Effector memory CD8-positive, alpha-beta T cell (primary cell): ENCODE measurements at regions not wholly inside any gene's neighbourhood (a gene's known extent, or its start where the extent isn't known, plus 50 kb on each side); places are given as distances from the start of the nearest gene placed in this dataset.

Source experiments
- ATAC-seq: fragments of 150-1000 bp; cut with Tn5 transposase; replicated peaks from 2 replicates; pipeline ENCODE4 v1.10.0; 2021; ENCODE audit warnings: mild to moderate bottlenecking, moderate library complexity
- DNase-seq, 3 experiments: peaks; one replicate each; pipeline ENCODE4 v3.0.0; 2021
- H3K27ac Mint-ChIP-seq, 2 donors: one replicate each; pipeline ENCODE4 v1.8.0; 2022; ENCODE audit warnings: mild to moderate bottlenecking in 2 of 2, mixed read lengths in 2 of 2, moderate library complexity in 2 of 2
- H3K27me3 Mint-ChIP-seq, 2 donors: one replicate each; pipeline ENCODE4 v1.8.0; 2022; ENCODE audit warnings: mixed read lengths in 2 of 2
- H3K36me3 Mint-ChIP-seq: one replicate; pipeline ENCODE4 v1.8.0; 2022; ENCODE audit warnings: mild to moderate bottlenecking, moderate library complexity, mixed read lengths; ENCODE audit not compliant: insufficient read depth
- H3K4me1 Mint-ChIP-seq, 2 donors: one replicate each; pipeline ENCODE4 v1.8.0; 2022; ENCODE audit warnings: low read depth in 2 of 2, mixed read lengths in 2 of 2
- H3K4me3 Mint-ChIP-seq, 2 donors: one replicate each; pipeline ENCODE4 v1.8.0; 2022; ENCODE audit warnings: mild to moderate bottlenecking in 2 of 2, mixed read lengths in 2 of 2, moderate library complexity in 2 of 2
- H3K9me3 Mint-ChIP-seq, 2 donors: one replicate each; pipeline ENCODE4 v1.8.0; 2022; ENCODE audit warnings: mixed read lengths in 2 of 2

GRCh38 chr2:850429-850828, 100.2 kb upstream of the SNTG2 start:
- DNase-seq (no peak), ATAC-seq (no peak)
- peaks cover 5 to 16% of the 10 kb centered on the region in 2 donors for H3K9me3 Mint-ChIP-seq
- peaks cover 7 to 11% of the 10 kb centered on the region in 2 donors for H3K4me1 Mint-ChIP-seq
- H3K4me3 Mint-ChIP-seq: no peak overlapping the region
- H3K27me3 Mint-ChIP-seq: peaks cover 0 to 18% of the 10 kb centered on the region in 2 donors
- no peak overlapping the region for H3K27ac Mint-ChIP-seq
- H3K36me3 Mint-ChIP-seq: no peaks in the 10 kb centered on the region

GRCh38 chr2:848099-848498, 102.5 kb upstream of the SNTG2 start:
- no peaks in the 10 kb centered on the region for H3K9me3 Mint-ChIP-seq
- no peak overlapping the region for H3K4me3 Mint-ChIP-seq
- no peaks in the 10 kb centered on the region for H3K4me1 Mint-ChIP-seq
- no peak for ATAC-seq
- DNase-seq: no peak
- no peaks in the 10 kb centered on the region for H3K36me3 Mint-ChIP-seq
- peaks cover 8 to 35% of the 10 kb centered on the region in 2 donors for H3K27me3 Mint-ChIP-seq
- no peak overlapping the region for H3K27ac Mint-ChIP-seq

GRCh38 chr2:847669-848068, 103.0 kb upstream of the SNTG2 start:
- no peak overlapping the region for H3K27ac Mint-ChIP-seq

GRCh38 chr2:844715-845114, 105.9 kb upstream of the SNTG2 start:
- no peaks in the 10 kb centered on the region for H3K36me3 Mint-ChIP-seq
- no peak overlapping the region for H3K27ac Mint-ChIP-seq
- no peak overlapping the region for H3K4me3 Mint-ChIP-seq
- H3K27me3 Mint-ChIP-seq: peaks cover 14 to 33% of the 10 kb centered on the region in 2 donors
- no peaks in the 10 kb centered on the region for H3K4me1 Mint-ChIP-seq
- ATAC-seq (no peak), DNase-seq (no peak)
- no peaks in the 10 kb centered on the region for H3K9me3 Mint-ChIP-seq

More at GRCh38 chr2:847669-848068, 103.0 kb upstream of the SNTG2 start:
- Mint-ChIP-seq H3K36me3 (no peaks in the 10 kb centered on the region), H3K27me3 (peaks cover 8 to 35% of the 10 kb centered on the region in 2 donors), H3K9me3 (no peaks in the 10 kb centered on the region), H3K4me3 (no peak overlapping the region), H3K4me1 (no peaks in the 10 kb centered on the region)
- ATAC-seq (no peak), DNase-seq (no peak)

DNA sequence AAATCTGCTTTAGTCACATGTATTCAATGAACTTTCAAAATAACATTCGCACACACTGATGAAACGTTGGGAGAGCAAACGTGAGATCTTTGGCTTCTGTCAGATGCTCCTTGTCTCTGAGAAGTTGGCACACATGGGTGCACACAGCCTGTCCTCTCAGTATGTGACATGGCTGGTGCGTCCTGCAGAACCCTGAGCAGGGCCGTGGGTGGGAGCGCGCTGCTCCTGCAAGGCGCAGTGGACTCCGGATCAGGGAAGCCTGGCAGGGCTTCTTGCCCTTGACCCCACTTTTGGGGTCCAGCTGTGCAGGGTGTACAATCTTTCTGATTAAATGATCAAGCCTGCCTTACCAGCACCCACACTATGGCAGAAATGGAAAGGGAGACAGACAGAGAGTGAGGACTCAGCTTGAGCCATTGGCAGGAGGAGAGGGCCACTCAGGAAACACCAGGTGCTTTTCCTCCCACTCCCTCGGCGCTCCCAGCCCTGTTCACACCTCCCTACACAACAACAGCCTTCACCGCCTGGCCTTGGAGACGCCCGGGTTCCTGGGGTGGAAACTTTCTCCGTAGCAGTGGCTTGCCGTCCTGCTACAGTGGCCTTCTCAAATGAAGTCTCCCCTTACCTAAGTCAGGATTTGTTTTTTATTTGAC, 108.4 kb upstream of the SNTG2 start:
- ATAC-seq (no peak), DNase-seq (no peak)
- Mint-ChIP-seq H3K36me3 (no peaks in the 10 kb centered on the region), H3K27me3 (peaks cover 36 to 55% of the 10 kb centered on the region in 2 donors), H3K4me3 (no peak overlapping the region), H3K4me1 (no peaks in the 10 kb centered on the region), H3K9me3 (no peaks in the 10 kb centered on the region), H3K27ac (no peak overlapping the region)

- Mint-ChIP-seq H3K27me3 (peaks cover 36 to 55% of the 10 kb centered on the region in 2 donors), H3K4me3 (no peak overlapping the region), H3K9me3 (no peaks in the 10 kb centered on the region)
Measured at GRCh38 chr2:841036-841435, 109.6 kb upstream of the SNTG2 start.

DNA sequence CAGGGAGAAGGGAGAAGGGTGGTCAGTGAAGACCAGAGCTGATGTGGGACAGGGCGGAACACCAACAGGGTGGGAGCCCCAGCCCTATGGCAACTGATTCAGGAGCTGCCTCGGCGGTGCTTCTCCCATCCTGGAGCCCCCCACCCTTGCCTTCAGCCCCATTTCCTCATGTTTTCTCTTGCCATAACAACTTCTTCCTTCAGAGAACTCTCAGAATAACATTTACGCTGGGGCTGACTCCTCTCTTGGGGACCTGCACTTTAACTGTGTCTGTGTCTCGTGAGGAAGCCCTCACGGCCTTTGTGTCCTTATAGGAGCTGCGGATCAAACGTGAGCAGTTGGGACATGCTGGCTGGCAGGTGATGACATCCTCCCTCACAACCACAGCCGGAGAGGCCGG, 116.4 kb upstream of the SNTG2 start:
- Mint-ChIP-seq H3K27ac (no peak overlapping the region), H3K4me3 (no peak overlapping the region), H3K36me3 (no peaks in the 10 kb centered on the region), H3K9me3 (no peaks in the 10 kb centered on the region), H3K4me1 (no peaks in the 10 kb centered on the region), H3K27me3 (peaks cover 44 to 57% of the 10 kb centered on the region in 2 donors)
- DNase-seq: no peak
- ATAC-seq: no peak

More at GRCh38 chr2:841036-841435, 109.6 kb upstream of the SNTG2 start:
- Mint-ChIP-seq H3K4me1 (no peaks in the 10 kb centered on the region), H3K27ac (no peak overlapping the region), H3K36me3 (no peaks in the 10 kb centered on the region)
- no peak for ATAC-seq
- no peak for DNase-seq

DNA sequence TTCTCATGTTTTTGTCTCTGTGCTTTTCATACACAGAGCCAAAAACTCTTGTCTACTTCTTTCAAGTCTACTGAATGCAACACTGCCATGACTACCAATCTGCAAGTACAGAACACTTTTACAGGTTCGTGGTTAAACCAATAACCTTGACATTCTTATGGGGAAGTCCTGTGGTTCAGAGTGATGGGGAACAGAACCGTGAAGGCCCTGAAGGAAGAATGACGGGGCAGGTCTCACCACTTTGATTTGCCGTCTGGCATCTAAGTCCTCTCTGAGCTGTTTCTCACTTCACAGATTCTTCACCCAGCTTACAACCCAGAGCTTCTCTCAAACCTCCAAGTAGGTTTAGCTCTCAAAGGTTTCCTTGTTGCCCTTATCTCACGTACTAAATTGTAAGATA, 117.5 kb upstream of the SNTG2 start:
- H3K9me3 Mint-ChIP-seq: no peaks in the 10 kb centered on the region
- ATAC-seq: no peak
- H3K4me1 Mint-ChIP-seq: no peaks in the 10 kb centered on the region
- H3K27me3 Mint-ChIP-seq: peaks cover 35 to 56% of the 10 kb centered on the region in 2 donors
- H3K36me3 Mint-ChIP-seq: no peaks in the 10 kb centered on the region
- DNase-seq: no peak
- no peak overlapping the region for H3K27ac Mint-ChIP-seq
- H3K4me3 Mint-ChIP-seq: no peak overlapping the region

- H3K4me3 Mint-ChIP-seq: no peak overlapping the region
- H3K27me3 Mint-ChIP-seq: peaks cover 29 to 51% of the 10 kb centered on the region in 2 donors
- ATAC-seq: no peak
Measured at GRCh38 chr2:832635-833034, 118.0 kb upstream of the SNTG2 start.

DNA sequence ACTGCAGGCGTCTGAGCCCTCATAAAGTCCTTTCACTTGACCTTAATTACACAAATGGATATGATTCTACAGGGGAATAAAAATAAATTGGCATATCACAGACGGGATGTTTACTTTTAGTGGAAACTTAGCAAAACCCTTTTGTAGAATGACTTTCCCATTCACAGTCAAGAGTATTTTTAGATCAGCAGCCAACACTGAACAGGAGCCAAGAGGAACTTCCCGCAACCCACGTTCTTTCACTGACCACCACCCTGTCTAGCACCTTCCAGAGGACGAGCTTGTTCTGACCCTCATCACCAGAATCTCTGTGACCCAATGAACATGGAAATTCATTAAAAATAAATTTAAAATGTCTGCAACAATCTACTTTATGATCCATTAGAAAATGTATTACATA, 119.0 kb upstream of the SNTG2 start:
- no peak for DNase-seq
- no peaks in the 10 kb centered on the region for H3K36me3 Mint-ChIP-seq
- no peak overlapping the region for H3K27ac Mint-ChIP-seq
- ATAC-seq: no peak
- H3K4me1 Mint-ChIP-seq: no peaks in the 10 kb centered on the region
- H3K9me3 Mint-ChIP-seq: no peaks in the 10 kb centered on the region
- peaks cover 28 to 50% of the 10 kb centered on the region in 2 donors for H3K27me3 Mint-ChIP-seq
- no peak overlapping the region for H3K4me3 Mint-ChIP-seq

More at GRCh38 chr2:832635-833034, 118.0 kb upstream of the SNTG2 start:
- no peaks in the 10 kb centered on the region for H3K36me3 Mint-ChIP-seq
- no peaks in the 10 kb centered on the region for H3K9me3 Mint-ChIP-seq
- H3K27ac Mint-ChIP-seq: no peak overlapping the region
- H3K4me1 Mint-ChIP-seq: no peaks in the 10 kb centered on the region
- no peak for DNase-seq

DNA sequence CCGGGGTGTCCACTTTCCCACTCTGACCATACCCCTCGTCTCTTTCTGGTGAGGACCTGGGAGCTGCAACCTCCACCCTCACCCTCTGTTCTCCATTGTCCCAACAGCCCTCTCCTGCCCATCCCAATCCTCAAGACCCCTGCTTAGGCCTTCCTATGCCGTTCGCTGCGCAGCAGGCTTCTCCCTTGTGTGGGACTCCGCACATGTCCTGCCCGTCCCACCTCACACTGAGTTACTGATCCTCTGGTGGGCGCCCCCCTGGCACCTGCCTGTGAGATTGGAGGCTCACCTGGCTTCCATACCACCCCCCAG, 119.5 kb upstream of the SNTG2 start:
- Mint-ChIP-seq H3K36me3 (no peaks in the 10 kb centered on the region), H3K27ac (no peak overlapping the region), H3K4me3 (no peak overlapping the region), H3K4me1 (no peaks in the 10 kb centered on the region), H3K27me3 (peaks cover 28 to 50% of the 10 kb centered on the region in 2 donors), H3K9me3 (no peaks in the 10 kb centered on the region)
- DNase-seq (no peak), ATAC-seq (no peak)

DNA sequence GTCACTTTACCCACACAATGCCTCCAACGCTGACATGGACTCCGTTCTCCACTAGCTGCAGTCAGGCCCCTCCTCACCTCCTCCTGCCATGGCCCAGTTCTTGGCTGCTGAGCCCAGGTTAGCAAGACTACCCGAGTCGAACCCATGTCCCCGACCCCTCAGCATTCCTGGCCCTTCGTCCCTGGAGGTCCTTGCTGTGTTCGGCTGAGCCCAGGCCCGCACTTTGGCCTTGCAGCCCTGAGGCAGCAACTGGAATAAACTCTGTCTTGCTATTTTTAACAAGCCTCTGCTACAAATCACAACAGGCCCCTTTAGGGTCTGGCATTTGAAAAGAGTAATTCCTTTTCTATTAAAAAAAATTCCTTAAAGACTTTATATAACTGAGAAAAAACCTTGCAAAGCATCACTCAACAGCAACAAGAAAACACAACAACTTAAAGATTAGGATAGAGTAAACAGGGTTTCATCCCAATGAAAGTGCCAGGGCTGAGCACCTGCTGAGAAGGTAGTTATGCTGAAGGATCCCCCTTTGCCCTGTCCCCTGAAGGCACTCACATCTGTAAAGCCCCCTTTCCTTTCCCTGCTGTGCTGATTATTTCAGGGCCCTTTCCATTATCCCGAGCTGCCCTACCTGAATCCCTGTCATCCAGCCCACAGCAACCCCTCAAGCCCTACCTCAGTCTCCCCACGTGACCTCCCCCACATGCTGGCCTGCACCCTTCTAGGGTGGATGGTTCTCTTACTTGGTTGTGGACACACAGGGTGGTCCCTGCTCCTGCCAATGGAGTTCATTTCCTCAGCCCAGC, 120.0 kb upstream of the SNTG2 start:
- ATAC-seq (no peak), DNase-seq (no peak)
- Mint-ChIP-seq H3K36me3 (no peaks in the 10 kb centered on the region), H3K4me3 (no peak overlapping the region), H3K27me3 (peaks cover 28 to 50% of the 10 kb centered on the region in 2 donors), H3K9me3 (no peaks in the 10 kb centered on the region), H3K4me1 (no peaks in the 10 kb centered on the region), H3K27ac (no peak overlapping the region)

DNA sequence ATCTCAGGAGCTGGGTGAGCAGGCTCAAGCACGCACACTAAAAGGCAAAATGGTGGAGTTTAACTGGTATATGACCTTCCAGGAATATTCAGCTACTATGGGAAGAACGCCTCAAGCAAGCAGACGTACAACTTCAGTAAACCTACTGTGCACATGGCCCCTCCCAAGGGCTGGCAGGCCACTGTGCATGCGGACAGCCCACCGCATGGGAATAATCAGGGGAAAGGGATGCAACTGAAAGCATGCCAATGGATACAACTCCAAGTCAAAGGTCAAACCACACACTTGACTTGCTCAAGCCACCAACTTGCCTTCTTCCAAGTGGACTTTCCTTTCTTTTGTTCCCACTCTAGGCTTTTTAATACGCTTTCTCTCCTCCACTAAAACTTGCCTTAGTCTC, 121.6 kb upstream of the SNTG2 start:
- Mint-ChIP-seq H3K36me3 (no peaks in the 10 kb centered on the region), H3K27me3 (peaks cover 17 to 50% of the 10 kb centered on the region in 2 donors), H3K27ac (no peak overlapping the region), H3K4me1 (no peaks in the 10 kb centered on the region), H3K9me3 (no peaks in the 10 kb centered on the region), H3K4me3 (no peak overlapping the region)
- ATAC-seq (no peak), DNase-seq (no peak)

DNA sequence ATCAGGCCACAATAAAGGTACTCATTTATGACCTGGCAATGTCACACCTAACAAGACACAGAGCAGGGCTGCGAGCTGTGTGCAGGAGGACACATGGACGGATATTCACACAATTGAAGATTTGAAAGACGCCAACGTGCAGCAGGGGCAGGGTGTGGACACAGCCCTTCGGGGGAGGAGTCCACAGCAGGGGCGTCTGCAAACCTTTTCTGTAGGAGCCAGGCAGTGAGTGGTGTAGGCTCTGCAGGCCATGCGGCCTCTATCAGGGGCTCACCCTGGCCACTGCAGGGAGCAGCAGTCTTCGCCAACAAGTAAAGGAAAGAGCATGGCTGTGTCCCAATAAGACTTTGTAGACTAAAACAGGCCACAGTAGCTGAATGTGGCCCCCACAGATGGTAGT, 125.7 kb upstream of the SNTG2 start:
- peaks cover 7 to 49% of the 10 kb centered on the region in 2 donors for H3K27me3 Mint-ChIP-seq
- ATAC-seq (no peak), DNase-seq (no peak)
- no peaks in the 10 kb centered on the region for H3K9me3 Mint-ChIP-seq
- no peaks in the 10 kb centered on the region for H3K4me1 Mint-ChIP-seq
- no peak overlapping the region for H3K4me3 Mint-ChIP-seq
- no peaks in the 10 kb centered on the region for H3K36me3 Mint-ChIP-seq
- H3K27ac Mint-ChIP-seq: no peak overlapping the region
